Transverse colon (tissue), 4 donors: ENCODE measurements at regions not wholly inside any gene's neighbourhood (a gene's known extent, or its start where the extent isn't known, plus 50 kb on each side); places are given as distances from the start of the nearest gene placed in this dataset.
"Not testable (repeated sequence)": the region's sequence is repeated elsewhere in the genome, so short reads cannot be mapped to it uniquely, and the experiment has no call there.

Source experiments
- DNase-seq: peaks from one replicate; pipeline ENCODE4 v3.0.0-alpha.2; 2019
- H3K27ac ChIP-seq, 4 donors: fragments of 200-600 bp; sonication (generic); 2 replicates each; pipeline ENCODE4 v1.5.1; 2016 to 2018; ENCODE audit warnings: inconsistent platforms in 4 of 4
- H3K27me3 ChIP-seq: fragments of 200-600 bp; sonication (generic); 2 replicates; pipeline ENCODE4 v1.5.1; 2017; ENCODE audit warnings: inconsistent platforms
- H3K36me3 ChIP-seq, 4 donors: fragments of 200-600 bp; sonication (generic); 2 replicates each; pipeline ENCODE4 v1.5.1; 2017 to 2019; ENCODE audit warnings: inconsistent platforms in 4 of 4
- H3K4me1 ChIP-seq, 4 donors: fragments of 200-600 bp; sonication (generic); 2 replicates each; pipeline ENCODE4 v1.5.1; 2017 to 2020; ENCODE audit warnings: inconsistent platforms in 4 of 4
- H3K4me3 ChIP-seq, 4 donors: fragments of 200-600 bp; sonication (generic); 1 replicate in 1 of 4; 2 replicates in 3 of 4; pipeline versions ENCODE4 v1.5.1 to v1.6.1; 2017 to 2019; ENCODE audit warnings: inconsistent platforms in 4 of 4
- H3K9me3 ChIP-seq, 2 donors: fragments of 200-600 bp; sonication (generic); 2 replicates each; pipeline ENCODE4 v1.5.1; 2017 to 2019; ENCODE audit warnings: inconsistent platforms in 2 of 2
- CTCF ChIP-seq, 5 experiments: fragments of 200-600 bp in 3 of 5; fragments of 450-650 bp in 2 of 5; sonication (generic) in 3 of 5; IDR thresholded peaks; 1 replicate in 2 of 5; 2 replicates in 3 of 5; pipeline ENCODE4 v1.5.1; 2016 to 2017; ENCODE audit warnings: antibody characterized with exemption in 5 of 5, inconsistent platforms in 3 of 5, mild to moderate bottlenecking in 2 of 5, moderate library complexity in 1 of 5
- EP300 ChIP-seq: sonication (generic); formaldehyde crosslinking; IDR thresholded peaks from one replicate; pipeline ENCODE4 v1.6.1; 2017; ENCODE audit warnings: antibody characterized with exemption, low read depth
- POLR2A ChIP-seq: fragments of 450-650 bp; IDR thresholded peaks from one replicate; pipeline ENCODE4 v1.6.1; 2016; ENCODE audit warnings: antibody characterized with exemption, mild to moderate bottlenecking, moderate library complexity
- POLR2AphosphoS5 ChIP-seq, 3 donors: sonication (generic); formaldehyde crosslinking; IDR thresholded peaks; one replicate each; pipeline ENCODE4 v1.6.1; 2016; ENCODE audit warnings: antibody characterized with exemption in 3 of 3
- WGBS, 2 donors: methylation state at CpG; one replicate each; pipeline ENCODE4 v1.1.5; 2018; ENCODE audit warnings: low coverage in 1 of 2; 5-methylcytosine and 5-hydroxymethylcytosine counted together
- in situ Hi-C, 4 donors: fragments of 200-750 bp; cut with MboI; loops; one replicate each; pipeline versions ENCODE4 v1.15.0 to v1.15.1; 2017; ENCODE audit warnings: low sequenced_read_pairs in 3 of 4, low pct_ligation_motif_present in 1 of 4, low pct_unique_long_range_greater_than_20kb in 1 of 4
- intact Hi-C: fragments of 100-400 bp; cut with DNase I; formaldehyde crosslinking; loops from one replicate; pipeline ENCODE4 v1.15.1; 2023; ENCODE audit warnings: low total_unique reads

GRCh38 chr7:109659261-109659660 lies 1089.6 kb downstream of the DNAJB9 start:
- no peak for DNase-seq
- H3K27me3 ChIP-seq, result no peaks in the 10 kb centered on the region
- H3K4me3 ChIP-seq, result no peak overlapping the region
- H3K27ac ChIP-seq, result no peak overlapping the region
- 38 to 55% methylated on average over 2 of the region's 2 CpGs for WGBS, 2 donors
- no peak for TF ChIP-seq POLR2AphosphoS5 (IDR thresholded peaks at IDR 0.05)
- TF ChIP-seq CTCF (IDR thresholded peaks at IDR 0.05), result no peak
- no peak for TF ChIP-seq POLR2A
- no peak for TF ChIP-seq EP300
- H3K9me3 ChIP-seq, result no peaks in the 10 kb centered on the region
- H3K4me1 ChIP-seq, result no peaks in the 10 kb centered on the region
- H3K36me3 ChIP-seq, result no peaks in the 10 kb centered on the region
- intact Hi-C loops (no loop called here), in situ Hi-C loops (no loop called here)

- no peak for DNase-seq
- no peak for TF ChIP-seq POLR2A
- no peak for TF ChIP-seq CTCF (IDR thresholded peaks at IDR 0.05)
- no peak for TF ChIP-seq POLR2AphosphoS5 (IDR thresholded peaks at IDR 0.05)
- no peak for TF ChIP-seq EP300
- Histone ChIP-seq H3K27ac (no peak overlapping the region), H3K36me3 (no peaks in the 10 kb centered on the region), H3K27me3 (no peaks in the 10 kb centered on the region), H3K9me3 (no peaks in the 10 kb centered on the region), H3K4me3 (no peak overlapping the region), H3K4me1 (no peaks in the 10 kb centered on the region)
- 67 to 75% methylated on average over 3 to 4 of the region's 4 CpGs for WGBS, 2 donors
- intact Hi-C loops (no loop called here), in situ Hi-C loops (no loop called here)
Observed at GRCh38 chr7:109660401-109660800, 1090.7 kb downstream of the DNAJB9 start.

- intact Hi-C loops, result no loop called here
Observed at GRCh38 chr7:109663806-109664205, 1094.1 kb downstream of the DNAJB9 start.

GRCh38 chr7:109687269-109687668 lies 1117.6 kb downstream of the DNAJB9 start:
- H3K4me3 ChIP-seq, H3K9me3 ChIP-seq, H3K36me3 ChIP-seq, DNase-seq, intact Hi-C loops, in situ Hi-C loops, H3K27me3 ChIP-seq, H3K27ac ChIP-seq, H3K4me1 ChIP-seq: not testable (repeated sequence)
- WGBS, 2 donors, result 96% methylated on average over 2 of the region's 2 CpGs; no CpG with 5 or more reads in 1 of the 2 donors

More at GRCh38 chr7:109663806-109664205, 1094.1 kb downstream of the DNAJB9 start:
- TF ChIP-seq EP300 (no peak), CTCF (IDR thresholded peaks at IDR 0.05) (no peak), POLR2A (no peak), POLR2AphosphoS5 (IDR thresholded peaks at IDR 0.05) (no peak)
- no peaks in the 10 kb centered on the region for H3K9me3 ChIP-seq
- H3K4me1 ChIP-seq, result no peaks in the 10 kb centered on the region
- no peaks in the 10 kb centered on the region for H3K36me3 ChIP-seq
- 85 to 97% methylated on average over 3 of the region's 3 CpGs for whole genome bisulfite sequencing, 2 donors
- no peak for DNase-seq
- no peaks in the 10 kb centered on the region for H3K27me3 ChIP-seq
- in situ Hi-C loops, result no loop called here
- H3K27ac ChIP-seq, result no peak overlapping the region
- no peak overlapping the region for H3K4me3 ChIP-seq

GRCh38 chr7:109692613-109693012 lies 1122.9 kb downstream of the DNAJB9 start:
- in situ Hi-C loops, intact Hi-C loops: not testable (repeated sequence)
- 60% methylated on average over 4 of the region's 4 CpGs; no CpG with 5 or more reads in 1 of the 2 donors for WGBS, 2 donors

More at GRCh38 chr7:109692613-109693012, 1122.9 kb downstream of the DNAJB9 start:
- not testable (repeated sequence) for H3K36me3 ChIP-seq, H3K9me3 ChIP-seq, H3K27ac ChIP-seq, H3K4me1 ChIP-seq, H3K27me3 ChIP-seq, H3K4me3 ChIP-seq, DNase-seq
